Loucy (cell line): ENCODE measurements at regions not wholly inside any gene's neighbourhood (a gene's known extent, or its start where the extent isn't known, plus 50 kb on each side); places are given as distances from the start of the nearest gene placed in this dataset.
A peak's percentile ranks its signal among the peaks of the same experiment; 100 is the strongest.
"Not testable (repeated sequence)": the region's sequence is repeated elsewhere in the genome, so short reads cannot be mapped to it uniquely, and the experiment has no call there.

ENCODE experiments used
- H2AFZ ChIP-seq: fragments of 200-600 bp; sonication (generic); 2 replicates; pipeline ENCODE4 v1.6.0; 2016; ENCODE audit warnings: antibody characterized with exemption, mild to moderate bottlenecking, low read length, moderate library complexity
- H3F3A ChIP-seq: fragments of 200-600 bp; 2 replicates; pipeline ENCODE4 v1.6.0; 2016; ENCODE audit warnings: antibody characterized with exemption, low read depth, mild to moderate bottlenecking
- H3K27me3 ChIP-seq: fragments of 200-600 bp; sonication (generic); 2 replicates; pipeline ENCODE4 v1.6.1; 2014; ENCODE audit warnings: low read length, mild to moderate bottlenecking; ENCODE audit not compliant: insufficient read depth, poor library complexity, severe bottlenecking
- H3K36me3 ChIP-seq: fragments of 200-600 bp; sonication (generic); 2 replicates; pipeline ENCODE4 v1.6.1; 2016; ENCODE audit warnings: low read length; ENCODE audit not compliant: insufficient read depth
- H3K4me1 ChIP-seq: fragments of 200-600 bp; sonication (generic); 2 replicates; pipeline ENCODE4 v1.5.1; 2014; ENCODE audit warnings: low read length, mild to moderate bottlenecking; ENCODE audit not compliant: insufficient read depth, poor library complexity, severe bottlenecking
- H3K4me2 ChIP-seq: fragments of 200-600 bp; sonication (generic); 2 replicates; pipeline ENCODE4 v1.6.0; 2014; ENCODE audit warnings: antibody characterized with exemption, low read length, low read depth, mild to moderate bottlenecking; ENCODE audit not compliant: poor library complexity, severe bottlenecking
- H3K4me3 ChIP-seq: fragments of 200-600 bp; sonication (generic); 2 replicates; pipeline ENCODE4 v1.5.1; 2014; ENCODE audit warnings: low read length, mild to moderate bottlenecking, mixed read lengths; ENCODE audit not compliant: poor library complexity, severe bottlenecking
- H3K79me2 ChIP-seq: fragments of 200-600 bp; sonication (generic); 2 replicates; pipeline ENCODE4 v1.6.1; 2014; ENCODE audit warnings: low read length; ENCODE audit not compliant: insufficient read depth
- H3K9ac ChIP-seq: fragments of 200-600 bp; sonication (generic); 2 replicates; pipeline ENCODE4 v1.6.0; 2014; ENCODE audit warnings: mild to moderate bottlenecking, low read depth, low read length, moderate library complexity; ENCODE audit not compliant: poor library complexity, severe bottlenecking
- H3K9me2 ChIP-seq: fragments of 200-600 bp; sonication (generic); replicated peaks from 2 replicates; pipeline ENCODE4 v1.6.1; 2016; ENCODE audit warnings: low read depth, low read length, mixed read lengths
- H3K9me3 ChIP-seq: fragments of 200-600 bp; sonication (generic); 2 replicates; pipeline ENCODE4 v1.6.1; 2014; ENCODE audit warnings: mild to moderate bottlenecking, antibody characterized with exemption, low read length, low read depth; ENCODE audit not compliant: insufficient read depth
- H4K20me1 ChIP-seq: fragments of 200-600 bp; sonication (generic); 2 replicates; pipeline ENCODE4 v1.6.0; 2014; ENCODE audit warnings: antibody characterized with exemption, low read length, mild to moderate bottlenecking; ENCODE audit not compliant: insufficient read depth, poor library complexity, severe bottlenecking
- EZH2phosphoT487 ChIP-seq: fragments of 200-600 bp; IDR thresholded peaks from 2 replicates; pipeline ENCODE4 v1.6.1; 2018; ENCODE audit warnings: antibody characterized with exemption, mild to moderate bottlenecking, moderate library complexity, borderline replicate concordance
- TF ChIP-seq, protein P1 (sequence below): fragments of 200-600 bp; sonication (generic); conservative IDR thresholded peaks from 2 replicates; pipeline ENCODE4 v1.5.1; 2014; ENCODE audit warnings: mild to moderate bottlenecking, antibody characterized with exemption, low read length

DNA sequence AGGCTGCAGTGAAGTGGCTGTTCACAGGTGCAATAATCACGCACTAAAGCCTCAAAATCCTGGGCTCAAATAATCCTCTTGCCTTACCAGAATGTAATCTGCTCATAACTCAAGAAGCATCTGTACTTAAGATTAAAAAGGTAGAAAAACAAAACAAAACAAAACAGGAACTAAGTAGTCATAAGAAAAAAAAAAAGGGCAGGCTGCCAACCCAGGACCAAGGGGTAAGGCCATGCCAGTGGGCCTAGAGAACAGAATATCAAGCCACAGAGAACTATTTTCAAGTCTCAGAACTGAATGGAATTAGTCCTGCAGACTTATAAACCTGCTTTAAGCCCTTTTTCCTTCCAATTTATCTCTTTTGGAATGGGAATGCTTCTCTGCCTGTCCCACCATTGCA, 64.8 kb upstream of the TBC1D3K start:
- Histone ChIP-seq H3K4me3 (no peak overlapping the region), H3K27me3 (no peaks in the 10 kb centered on the region), H3K9ac (no peak overlapping the region), H2AFZ (no peak overlapping the region), H4K20me1 (no peaks in the 10 kb centered on the region), H3K36me3 (no peaks in the 10 kb centered on the region), H3F3A (peaks cover 3% of the 10 kb centered on the region; the same call in 1 of the 2 replicates), H3K4me1 (peaks cover 22% of the 10 kb centered on the region), H3K4me2 (no peak overlapping the region), H3K9me3 (0 out of 2 replicates have a peak, but pooled peaks cover 5% of the 10 kb centered on the region), H3K79me2 (no peaks in the 10 kb centered on the region), H3K9me2 (no peaks in the 10 kb centered on the region)
- TF ChIP-seq, protein P1, sequence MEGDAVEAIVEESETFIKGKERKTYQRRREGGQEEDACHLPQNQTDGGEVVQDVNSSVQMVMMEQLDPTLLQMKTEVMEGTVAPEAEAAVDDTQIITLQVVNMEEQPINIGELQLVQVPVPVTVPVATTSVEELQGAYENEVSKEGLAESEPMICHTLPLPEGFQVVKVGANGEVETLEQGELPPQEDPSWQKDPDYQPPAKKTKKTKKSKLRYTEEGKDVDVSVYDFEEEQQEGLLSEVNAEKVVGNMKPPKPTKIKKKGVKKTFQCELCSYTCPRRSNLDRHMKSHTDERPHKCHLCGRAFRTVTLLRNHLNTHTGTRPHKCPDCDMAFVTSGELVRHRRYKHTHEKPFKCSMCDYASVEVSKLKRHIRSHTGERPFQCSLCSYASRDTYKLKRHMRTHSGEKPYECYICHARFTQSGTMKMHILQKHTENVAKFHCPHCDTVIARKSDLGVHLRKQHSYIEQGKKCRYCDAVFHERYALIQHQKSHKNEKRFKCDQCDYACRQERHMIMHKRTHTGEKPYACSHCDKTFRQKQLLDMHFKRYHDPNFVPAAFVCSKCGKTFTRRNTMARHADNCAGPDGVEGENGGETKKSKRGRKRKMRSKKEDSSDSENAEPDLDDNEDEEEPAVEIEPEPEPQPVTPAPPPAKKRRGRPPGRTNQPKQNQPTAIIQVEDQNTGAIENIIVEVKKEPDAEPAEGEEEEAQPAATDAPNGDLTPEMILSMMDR, result no peak
- no peak for TF ChIP-seq EZH2phosphoT487

DNA sequence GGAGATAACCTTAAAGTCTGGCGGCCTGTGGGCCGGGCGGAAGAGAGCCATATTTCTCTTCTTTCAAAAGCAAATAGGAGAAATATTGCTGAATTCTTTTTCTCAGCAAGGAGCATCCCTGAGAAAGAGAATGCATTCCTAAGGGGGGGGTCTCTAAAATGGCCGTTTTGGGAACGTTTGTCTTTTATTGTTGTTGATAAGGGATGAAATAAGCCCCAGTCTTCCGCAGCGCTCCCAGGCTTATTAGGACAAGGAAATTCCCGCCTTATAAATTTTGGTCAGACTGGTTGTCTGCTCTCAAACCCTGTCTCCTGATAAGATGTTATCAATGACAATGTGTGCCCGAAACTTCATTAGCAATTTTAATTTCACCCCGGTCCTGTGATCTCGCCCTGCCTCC, 65.8 kb upstream of the TBC1D3K start:
- not testable (repeated sequence) for H3K9ac ChIP-seq

DNA sequence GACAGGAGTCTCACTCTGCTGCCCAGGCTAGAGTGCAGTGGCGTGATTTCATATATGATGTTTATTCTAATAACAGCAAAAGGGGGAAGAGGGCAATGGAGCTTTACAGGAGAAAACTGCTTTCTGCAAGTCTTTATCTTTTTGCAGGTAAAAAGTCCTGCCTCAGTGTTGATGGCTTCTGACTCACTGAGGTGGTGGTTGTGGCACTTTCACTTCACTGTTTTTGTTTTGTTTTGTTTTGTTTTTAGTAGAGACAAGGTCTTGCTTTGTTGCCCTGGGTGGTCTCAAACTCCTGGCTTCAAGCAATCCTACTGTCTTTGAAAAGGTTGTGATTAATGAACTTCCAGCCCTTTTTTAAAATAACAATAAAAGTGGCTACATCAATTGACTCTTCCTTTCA, 68.0 kb upstream of the TBC1D3K start:
- H3K4me2 ChIP-seq, result peak overlapping the region; percentile 69
- no peak overlapping the region for H3K4me3 ChIP-seq
- no peak for TF ChIP-seq EZH2phosphoT487
- peaks cover 35% of the 10 kb centered on the region for H3K4me1 ChIP-seq
- no peak overlapping the region for H3K9ac ChIP-seq
- peaks cover 3% of the 10 kb centered on the region; the same call in 1 of the 2 replicates for H3F3A ChIP-seq
- no peaks in the 10 kb centered on the region for H3K36me3 ChIP-seq
- H2AFZ ChIP-seq, result peak overlapping the region; percentile 68
- no peaks in the 10 kb centered on the region for H4K20me1 ChIP-seq
- H3K9me2 ChIP-seq, result no peaks in the 10 kb centered on the region
- 0 out of 2 replicates have a peak, but pooled peaks cover 5% of the 10 kb centered on the region for H3K9me3 ChIP-seq
- peaks cover 13% of the 10 kb centered on the region for H3K79me2 ChIP-seq
- no peaks in the 10 kb centered on the region for H3K27me3 ChIP-seq

More for the DNA sequence above, 65.8 kb upstream of the TBC1D3K start:
- H2AFZ ChIP-seq, H3K9me3 ChIP-seq, H3K9me2 ChIP-seq, H3K4me2 ChIP-seq, H3F3A ChIP-seq, H3K79me2 ChIP-seq, H4K20me1 ChIP-seq, H3K36me3 ChIP-seq, H3K27me3 ChIP-seq, H3K4me3 ChIP-seq: not testable (repeated sequence)
- peaks cover 30% of the 10 kb centered on the region for H3K4me1 ChIP-seq

DNA sequence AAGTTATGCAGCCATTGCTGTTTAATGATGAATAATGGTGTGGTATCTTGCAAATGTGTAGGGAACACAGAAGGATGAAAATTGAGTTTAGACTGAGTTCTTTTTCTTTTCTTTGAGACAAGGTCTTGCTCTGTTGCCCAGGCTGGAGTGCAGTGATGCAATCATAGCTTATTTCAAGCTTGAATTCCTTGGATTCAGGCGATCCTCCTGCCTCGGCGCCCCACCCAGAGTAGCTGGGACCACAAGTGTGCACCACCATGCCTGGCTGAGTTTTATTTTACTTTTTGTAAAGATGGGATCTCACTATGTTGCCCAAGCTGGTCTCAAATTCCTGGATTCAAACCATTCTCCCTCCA, 74.6 kb upstream of the TBC1D3K start:
- no peak overlapping the region for H3K9ac ChIP-seq
- 0 out of 2 replicates have a peak overlapping the region, but pooled peaks have one; percentile 7 for H2AFZ ChIP-seq
- no peaks in the 10 kb centered on the region for H4K20me1 ChIP-seq
- H3K4me2 ChIP-seq, result peak overlapping the region; percentile 28
- H3K4me1 ChIP-seq, result peaks cover 30% of the 10 kb centered on the region
- H3K9me3 ChIP-seq, result no peaks in the 10 kb centered on the region
- no peak for TF ChIP-seq EZH2phosphoT487
- TF ChIP-seq, protein P1, result no peak
- peaks cover 13% of the 10 kb centered on the region for H3K79me2 ChIP-seq
- H3K4me3 ChIP-seq, result no peak overlapping the region
- no peaks in the 10 kb centered on the region for H3K36me3 ChIP-seq
- no peaks in the 10 kb centered on the region for H3K9me2 ChIP-seq
- no peaks in the 10 kb centered on the region for H3K27me3 ChIP-seq
- no peaks in the 10 kb centered on the region; the same call in 1 of the 2 replicates for H3F3A ChIP-seq
